ENCODE measurements at regions not wholly inside any gene's neighbourhood (a gene's known extent, or its start where the extent isn't known, plus 50 kb on each side); places are given as distances from the start of the nearest gene placed in this dataset.

- TF ChIP-seq, protein P1, sequence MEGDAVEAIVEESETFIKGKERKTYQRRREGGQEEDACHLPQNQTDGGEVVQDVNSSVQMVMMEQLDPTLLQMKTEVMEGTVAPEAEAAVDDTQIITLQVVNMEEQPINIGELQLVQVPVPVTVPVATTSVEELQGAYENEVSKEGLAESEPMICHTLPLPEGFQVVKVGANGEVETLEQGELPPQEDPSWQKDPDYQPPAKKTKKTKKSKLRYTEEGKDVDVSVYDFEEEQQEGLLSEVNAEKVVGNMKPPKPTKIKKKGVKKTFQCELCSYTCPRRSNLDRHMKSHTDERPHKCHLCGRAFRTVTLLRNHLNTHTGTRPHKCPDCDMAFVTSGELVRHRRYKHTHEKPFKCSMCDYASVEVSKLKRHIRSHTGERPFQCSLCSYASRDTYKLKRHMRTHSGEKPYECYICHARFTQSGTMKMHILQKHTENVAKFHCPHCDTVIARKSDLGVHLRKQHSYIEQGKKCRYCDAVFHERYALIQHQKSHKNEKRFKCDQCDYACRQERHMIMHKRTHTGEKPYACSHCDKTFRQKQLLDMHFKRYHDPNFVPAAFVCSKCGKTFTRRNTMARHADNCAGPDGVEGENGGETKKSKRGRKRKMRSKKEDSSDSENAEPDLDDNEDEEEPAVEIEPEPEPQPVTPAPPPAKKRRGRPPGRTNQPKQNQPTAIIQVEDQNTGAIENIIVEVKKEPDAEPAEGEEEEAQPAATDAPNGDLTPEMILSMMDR (IDR thresholded peaks at IDR 0.05) = no peak
- TF ChIP-seq YY1 (IDR thresholded peaks at IDR 0.05; ENCODE audit: low read depth) (no peak), NRF1 (IDR thresholded peaks at IDR 0.05; ENCODE audit: low read depth, low read length) (no peak), FOXM1 (IDR thresholded peaks at IDR 0.05; ENCODE audit: low read depth) (no peak), CHD2 (IDR thresholded peaks at IDR 0.05; ENCODE audit: low read length, partially characterized antibody) (no peak), TEAD4 (IDR thresholded peaks at IDR 0.05; ENCODE audit: borderline replicate concordance, insufficient read depth) (no peak), POLR2AphosphoS5 (IDR thresholded peaks at IDR 0.05; ENCODE audit: low read depth, low read length) (no peak), JUND (IDR thresholded peaks at IDR 0.05) (no peak)
- TF ChIP-seq, protein P2, sequence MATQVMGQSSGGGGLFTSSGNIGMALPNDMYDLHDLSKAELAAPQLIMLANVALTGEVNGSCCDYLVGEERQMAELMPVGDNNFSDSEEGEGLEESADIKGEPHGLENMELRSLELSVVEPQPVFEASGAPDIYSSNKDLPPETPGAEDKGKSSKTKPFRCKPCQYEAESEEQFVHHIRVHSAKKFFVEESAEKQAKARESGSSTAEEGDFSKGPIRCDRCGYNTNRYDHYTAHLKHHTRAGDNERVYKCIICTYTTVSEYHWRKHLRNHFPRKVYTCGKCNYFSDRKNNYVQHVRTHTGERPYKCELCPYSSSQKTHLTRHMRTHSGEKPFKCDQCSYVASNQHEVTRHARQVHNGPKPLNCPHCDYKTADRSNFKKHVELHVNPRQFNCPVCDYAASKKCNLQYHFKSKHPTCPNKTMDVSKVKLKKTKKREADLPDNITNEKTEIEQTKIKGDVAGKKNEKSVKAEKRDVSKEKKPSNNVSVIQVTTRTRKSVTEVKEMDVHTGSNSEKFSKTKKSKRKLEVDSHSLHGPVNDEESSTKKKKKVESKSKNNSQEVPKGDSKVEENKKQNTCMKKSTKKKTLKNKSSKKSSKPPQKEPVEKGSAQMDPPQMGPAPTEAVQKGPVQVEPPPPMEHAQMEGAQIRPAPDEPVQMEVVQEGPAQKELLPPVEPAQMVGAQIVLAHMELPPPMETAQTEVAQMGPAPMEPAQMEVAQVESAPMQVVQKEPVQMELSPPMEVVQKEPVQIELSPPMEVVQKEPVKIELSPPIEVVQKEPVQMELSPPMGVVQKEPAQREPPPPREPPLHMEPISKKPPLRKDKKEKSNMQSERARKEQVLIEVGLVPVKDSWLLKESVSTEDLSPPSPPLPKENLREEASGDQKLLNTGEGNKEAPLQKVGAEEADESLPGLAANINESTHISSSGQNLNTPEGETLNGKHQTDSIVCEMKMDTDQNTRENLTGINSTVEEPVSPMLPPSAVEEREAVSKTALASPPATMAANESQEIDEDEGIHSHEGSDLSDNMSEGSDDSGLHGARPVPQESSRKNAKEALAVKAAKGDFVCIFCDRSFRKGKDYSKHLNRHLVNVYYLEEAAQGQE (IDR thresholded peaks at IDR 0.05; ENCODE audit: low read depth, low read length) = no peak
- TF ChIP-seq, protein P3, sequence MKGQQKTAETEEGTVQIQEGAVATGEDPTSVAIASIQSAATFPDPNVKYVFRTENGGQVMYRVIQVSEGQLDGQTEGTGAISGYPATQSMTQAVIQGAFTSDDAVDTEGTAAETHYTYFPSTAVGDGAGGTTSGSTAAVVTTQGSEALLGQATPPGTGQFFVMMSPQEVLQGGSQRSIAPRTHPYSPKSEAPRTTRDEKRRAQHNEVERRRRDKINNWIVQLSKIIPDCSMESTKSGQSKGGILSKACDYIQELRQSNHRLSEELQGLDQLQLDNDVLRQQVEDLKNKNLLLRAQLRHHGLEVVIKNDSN (IDR thresholded peaks at IDR 0.05; ENCODE audit: borderline replicate concordance, low read depth) = no peak
These were observed 802.3 kb downstream of the LIG4 start for GRCh38 chr13:107413005-107413404.
